PFSK-1 (cell line): ENCODE measurements at regions not wholly inside any gene's neighbourhood (a gene's known extent, or its start where the extent isn't known, plus 50 kb on each side); places are given as distances from the start of the nearest gene placed in this dataset.

Source experiments
- POLR2AphosphoS5 ChIP-seq: IDR thresholded peaks from 2 replicates; pipeline ENCODE4 v1.6.1; 2012; ENCODE audit warnings: low read depth, mild to moderate bottlenecking, control low read depth, low read length, moderate library complexity
- REST ChIP-seq, 2 experiments: IDR thresholded peaks; 2 replicates each; pipeline versions ENCODE4 v1.6.1 to v1.8.0; 2011 to 2012; ENCODE audit warnings: low read depth in 2 of 2, low read length in 2 of 2, control low read depth in 1 of 2, inconsistent platforms in 1 of 2, mild to moderate bottlenecking in 1 of 2, moderate library complexity in 1 of 2; ENCODE audit not compliant: insufficient read depth in 1 of 2
- SIN3A ChIP-seq: IDR thresholded peaks from 2 replicates; pipeline ENCODE4 v1.6.1; 2012; ENCODE audit warnings: mild to moderate bottlenecking, low read length, moderate library complexity, borderline replicate concordance; ENCODE audit not compliant: insufficient read depth
- TAF1 ChIP-seq: IDR thresholded peaks from 2 replicates; pipeline ENCODE4 v1.6.1; 2012; ENCODE audit warnings: low read length, control low read depth, borderline replicate concordance; ENCODE audit not compliant: insufficient read depth

- TF ChIP-seq REST (IDR thresholded peaks at IDR 0.05; ENCODE audit: insufficient read depth in 1 of 2, low read depth in 2 of 2, low read length in 2 of 2) (no peak), TAF1 (no peak), POLR2AphosphoS5 (no peak), SIN3A (no peak)
These were observed 156.9 kb upstream of the CES5A start for GRCh38 chr16:56032072-56032471.
